ENCODE measurements at regions not wholly inside any gene's neighbourhood (a gene's known extent, or its start where the extent isn't known, plus 50 kb on each side); places are given as distances from the start of the nearest gene placed in this dataset.
A peak's percentile ranks its signal among the peaks of the same experiment; 100 is the strongest.

DNA sequence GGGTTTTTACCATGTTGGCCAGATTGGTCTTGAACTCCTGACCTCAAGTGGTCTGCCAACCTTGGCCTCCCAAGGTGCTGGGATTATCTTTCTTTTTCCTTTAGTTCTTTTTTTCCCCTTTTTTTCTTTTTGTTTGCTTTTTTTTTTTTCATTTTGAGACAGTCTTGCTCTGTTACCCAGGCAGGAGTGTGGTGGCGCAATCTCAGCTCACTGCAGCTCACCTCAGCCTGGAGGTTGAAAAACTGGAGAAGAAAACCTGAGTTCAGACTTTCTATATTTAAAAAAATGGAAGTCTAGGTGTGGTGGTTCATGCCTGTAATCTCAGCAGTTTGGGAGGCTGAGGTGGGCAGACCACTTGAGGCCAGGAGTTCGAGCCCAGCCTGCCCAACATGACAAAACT is 181.1 kb upstream of the HS3ST1 start:
- DNase-seq: no peak

DNA sequence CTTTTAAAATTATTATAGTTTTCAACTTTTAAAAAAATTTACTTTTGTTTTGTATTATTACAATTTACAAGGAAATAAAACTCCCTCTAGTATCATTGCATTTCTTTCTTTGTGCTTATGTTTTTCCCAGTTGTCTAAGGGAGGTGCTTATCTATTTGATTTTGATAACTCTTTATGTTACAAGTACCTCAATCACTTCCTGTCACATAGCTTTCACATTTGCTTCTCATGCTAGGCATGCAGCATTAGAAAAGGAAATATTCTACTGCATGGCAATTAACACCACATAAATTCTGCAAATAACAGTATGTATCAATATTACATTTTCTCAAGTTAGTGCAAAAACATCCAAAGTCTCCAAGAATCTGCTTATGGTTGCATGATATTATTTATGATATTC is 180.3 kb upstream of the HS3ST1 start:
- DNase-seq: no peak

DNA sequence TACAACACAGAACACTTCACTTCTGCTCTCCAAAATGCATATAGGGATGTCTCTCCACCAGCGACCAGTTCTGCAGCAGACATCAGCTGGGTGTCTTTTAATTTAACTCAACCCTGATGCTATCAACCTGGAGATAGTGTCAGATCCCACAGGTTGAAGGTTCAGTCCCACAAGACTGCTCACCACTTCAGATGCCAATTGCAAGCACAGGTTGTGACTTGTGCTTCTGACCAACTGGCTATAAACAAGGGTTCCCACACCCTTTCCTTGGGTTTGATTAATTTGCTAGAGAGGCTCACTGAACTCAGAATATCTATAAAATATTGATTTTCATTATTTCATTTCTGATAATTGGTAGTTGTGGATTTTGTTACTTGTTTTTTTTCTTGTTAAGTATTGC is 177.4 kb upstream of the HS3ST1 start:
- DNase-seq: no peak

DNA sequence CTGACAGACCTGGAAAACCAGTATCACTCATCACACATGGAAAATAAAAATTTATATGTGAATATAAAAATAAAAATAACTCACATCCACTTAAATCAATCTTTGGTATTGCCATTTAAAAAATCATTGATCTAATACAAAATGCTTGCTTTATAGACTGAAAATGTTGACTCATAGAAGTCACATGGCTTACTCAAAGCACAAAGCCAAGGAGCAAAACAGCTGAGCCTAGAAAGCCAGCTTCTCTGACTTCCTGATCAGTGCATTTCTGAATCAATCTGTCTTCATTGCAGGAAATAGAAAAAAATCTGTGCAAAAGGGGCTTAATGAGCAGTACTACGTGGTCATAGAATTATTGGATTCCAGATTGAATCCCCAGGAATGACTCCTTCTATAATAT is 176.9 kb upstream of the HS3ST1 start:
- DNase-seq: no peak

DNA sequence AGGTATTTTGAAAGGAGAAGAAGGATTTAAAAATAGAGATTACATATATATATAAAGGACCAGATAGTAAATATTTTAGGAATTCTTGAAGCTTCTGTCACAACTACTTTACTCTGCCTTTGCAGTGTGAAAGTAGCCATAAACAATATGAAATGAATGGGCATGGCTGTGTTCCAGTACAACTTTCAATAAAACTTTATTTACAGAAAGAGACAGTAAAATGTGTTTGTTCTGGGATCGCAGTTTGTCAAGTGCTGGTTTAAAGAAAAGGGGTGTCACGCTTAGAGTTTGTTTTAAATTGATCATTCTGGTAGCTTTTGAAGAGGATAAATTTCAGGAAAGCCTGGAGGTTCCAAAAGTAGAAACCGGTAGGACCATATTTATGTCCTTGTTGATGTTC is 176.1 kb upstream of the HS3ST1 start:
- no peak for DNase-seq

DNA sequence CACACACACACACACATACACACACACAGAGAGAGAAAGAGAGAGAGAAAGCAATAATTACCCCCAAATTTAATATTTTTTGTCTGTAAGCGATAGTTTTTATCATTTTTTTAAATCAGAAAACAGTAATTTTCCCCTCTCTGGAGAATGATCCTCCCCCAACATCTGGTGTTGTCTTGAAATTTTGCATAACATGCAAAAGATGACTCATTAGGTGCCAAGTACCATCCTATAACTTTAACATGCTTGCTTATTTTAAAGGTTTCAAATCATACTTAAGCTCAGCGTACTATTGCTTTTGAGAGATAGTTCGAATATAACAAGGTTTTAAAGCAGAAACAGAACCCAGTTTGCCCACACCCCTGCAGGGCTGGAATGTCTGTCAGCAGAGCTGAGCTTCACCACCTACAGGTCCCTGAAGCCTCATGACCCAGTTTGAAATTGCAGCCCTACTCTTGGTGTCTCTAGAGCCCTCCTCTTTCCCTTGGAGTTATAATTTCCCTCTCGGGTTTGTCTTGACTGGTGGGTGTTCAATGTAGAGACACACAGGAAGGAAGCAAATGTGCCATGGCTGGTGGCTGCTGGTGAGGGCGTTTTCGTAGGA is 175.0 kb upstream of the HS3ST1 start:
- DNase-seq: no peak

DNA sequence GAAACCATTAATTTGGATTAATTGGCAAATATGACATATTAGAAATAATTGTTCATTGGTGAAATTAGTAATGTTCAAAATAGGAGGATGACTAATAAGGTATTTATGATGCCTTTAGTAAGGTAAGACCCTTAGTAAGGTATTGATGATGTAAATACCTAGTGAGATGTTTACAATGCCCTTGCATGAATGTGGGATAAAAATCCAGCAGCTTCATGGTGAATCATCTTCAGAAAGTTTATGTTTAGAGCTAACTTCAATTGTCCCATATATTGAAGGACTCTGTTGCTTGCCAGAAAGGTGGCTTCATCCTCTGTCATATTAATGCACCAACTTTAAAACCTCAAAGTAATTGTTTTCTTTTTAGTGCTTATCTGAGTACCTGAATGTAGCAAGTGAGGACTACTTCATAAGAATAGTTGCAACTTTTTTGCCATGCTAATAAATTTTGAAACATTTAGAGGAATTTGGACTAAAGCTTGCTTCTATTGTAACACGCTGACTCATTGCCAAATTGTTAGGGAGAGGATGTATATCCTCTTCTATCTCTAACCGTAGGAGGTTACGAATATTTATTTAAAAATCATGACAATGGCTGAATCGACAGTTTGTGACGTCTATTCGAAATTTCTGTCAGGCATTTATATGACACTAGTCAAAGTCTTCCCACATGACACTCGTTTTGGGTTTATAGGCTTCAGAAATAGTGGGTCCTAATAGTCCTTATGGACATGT is 174.1 kb upstream of the HS3ST1 start:
- no peak for DNase-seq

DNA sequence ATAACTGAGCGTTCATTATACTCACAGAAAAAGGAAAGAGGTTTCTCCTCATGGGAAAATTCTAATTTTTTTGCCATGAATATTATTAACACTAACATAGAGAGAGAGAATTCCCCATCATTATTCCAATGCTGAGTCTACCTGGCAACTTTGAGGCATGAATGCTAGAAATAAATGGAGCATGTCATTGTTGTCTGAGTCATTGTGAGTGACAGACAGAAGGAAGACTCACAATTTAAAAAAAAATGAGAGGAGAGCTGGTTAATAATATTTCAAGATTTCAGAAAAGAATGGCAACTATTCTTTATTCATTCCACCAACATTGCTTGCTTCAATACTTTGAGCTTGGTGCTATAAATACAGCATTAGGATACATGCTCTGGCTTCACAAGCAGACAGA is 170.4 kb upstream of the HS3ST1 start:
- DNase-seq: no peak

DNA sequence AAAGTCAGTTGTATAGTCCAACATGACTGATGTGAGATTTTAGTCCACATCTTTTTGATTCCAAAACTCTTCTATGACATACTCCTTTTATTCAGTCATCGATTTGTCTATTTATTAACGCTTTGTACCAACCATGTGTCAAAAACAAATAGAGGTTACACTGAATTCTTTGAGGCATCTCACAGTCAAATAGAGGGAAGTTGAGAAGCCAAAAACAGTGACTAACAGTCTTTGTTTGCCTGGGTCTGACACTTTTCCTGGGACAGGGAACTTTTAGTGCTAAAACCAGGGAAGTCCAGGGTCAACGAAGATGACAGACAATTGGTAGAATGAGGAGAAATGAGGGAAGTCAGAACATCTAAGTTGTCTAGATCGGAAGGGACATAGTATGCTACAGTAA is 169.9 kb upstream of the HS3ST1 start:
- DNase-seq: no peak

DNA sequence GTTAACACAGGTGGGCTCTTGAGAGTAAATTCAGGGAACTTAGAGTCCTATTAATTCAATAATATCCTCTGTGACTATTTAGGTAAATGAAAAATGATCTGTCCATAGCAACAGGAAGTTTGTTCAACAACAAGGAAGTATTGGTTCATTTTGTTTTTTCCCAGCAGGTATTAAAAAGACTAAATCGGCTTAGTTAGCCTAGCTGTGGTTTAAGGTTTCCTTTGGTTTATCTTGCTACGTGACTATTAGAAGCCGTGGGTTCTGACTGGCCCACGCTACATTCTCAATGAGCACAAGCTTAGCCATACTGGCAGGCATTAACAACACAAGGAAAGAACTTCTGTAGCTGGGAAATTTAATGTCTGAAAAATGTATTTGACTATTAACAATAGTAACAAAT is 168.8 kb upstream of the HS3ST1 start:
- no peak for DNase-seq

DNA sequence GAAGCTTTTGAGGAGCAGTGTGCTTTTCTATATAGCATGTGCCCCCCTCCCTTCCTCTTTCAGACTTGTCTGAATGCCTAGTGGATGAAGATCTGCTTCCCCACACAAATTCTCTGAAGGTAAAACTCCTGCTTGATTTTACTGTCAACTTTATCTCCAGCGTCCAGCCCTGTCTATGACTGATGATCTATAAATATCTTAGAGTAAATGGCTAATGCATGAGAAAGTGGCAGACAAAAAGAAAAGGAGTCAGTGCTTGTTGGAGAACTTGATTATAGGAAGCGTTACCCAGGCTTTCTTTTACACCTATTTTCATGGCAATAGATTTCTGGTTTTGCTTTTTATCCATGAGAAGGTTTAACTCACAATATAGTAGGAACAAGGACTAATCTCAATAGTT is 168.3 kb upstream of the HS3ST1 start:
- no peak for DNase-seq

DNA sequence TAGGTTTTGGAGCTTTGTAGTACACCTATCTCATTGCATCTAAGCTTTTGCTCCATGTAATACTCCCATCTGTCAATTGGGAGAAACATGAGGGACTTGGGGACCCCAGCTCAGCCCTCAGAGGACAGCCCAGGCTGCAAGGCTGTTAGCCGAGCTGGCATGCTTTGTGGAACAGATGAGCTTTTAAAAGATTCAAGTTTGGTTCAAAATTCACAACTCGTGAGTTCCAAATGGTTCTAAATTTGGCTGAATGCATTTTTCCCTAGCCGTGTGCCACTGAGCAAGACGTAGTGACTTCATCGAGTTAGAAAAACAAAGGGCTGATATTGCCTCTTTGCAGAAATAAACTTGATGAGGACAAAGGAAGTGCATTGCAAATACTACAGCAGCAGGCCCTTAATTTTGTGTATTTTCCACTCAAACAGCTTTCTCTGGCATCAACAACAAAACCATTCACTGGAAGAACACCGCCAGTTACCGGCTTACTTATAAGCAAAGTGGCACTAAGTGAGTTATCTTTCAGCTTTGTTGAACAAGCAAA is 165.0 kb upstream of the HS3ST1 start:
- peak; percentile 22 for DNase-seq

DNA sequence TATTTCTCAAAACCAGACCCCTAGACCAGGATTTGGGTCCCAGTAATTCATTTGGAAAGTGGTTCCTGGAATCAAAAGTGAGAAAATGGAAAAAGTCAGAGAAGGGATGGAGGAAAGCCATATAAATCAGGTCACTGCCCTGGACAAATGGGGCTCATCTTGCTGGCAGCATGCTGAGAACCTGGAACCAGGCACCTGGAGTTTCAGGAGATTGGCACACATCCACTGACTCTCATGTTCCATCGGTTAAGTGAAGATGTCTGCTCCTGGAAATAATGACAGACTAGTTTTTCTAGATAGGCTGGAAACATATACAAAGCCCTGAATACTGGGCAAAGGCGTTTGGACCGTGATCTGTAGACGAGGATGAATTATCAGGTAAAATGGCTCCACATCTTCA is 163.6 kb upstream of the HS3ST1 start:
- DNase-seq: no peak

DNA sequence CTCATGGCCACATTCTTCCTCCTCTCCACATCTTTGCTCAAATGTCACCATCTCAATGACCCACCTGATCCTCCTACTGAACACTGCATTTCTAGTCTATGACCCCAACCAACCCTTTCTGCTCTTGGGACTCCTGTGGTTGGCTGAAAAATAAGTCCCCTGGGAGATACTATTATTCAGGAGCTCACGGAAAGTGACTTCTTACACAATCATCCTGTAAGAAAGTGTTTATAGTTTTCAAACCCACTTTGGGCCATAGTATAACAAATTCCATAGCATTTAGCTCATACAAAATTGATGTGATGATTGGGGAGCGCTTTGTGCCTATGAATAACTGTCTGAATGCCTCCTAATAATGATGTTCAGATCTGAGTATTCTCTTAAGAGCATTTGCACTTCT is 161.4 kb upstream of the HS3ST1 start:
- no peak for DNase-seq

DNA sequence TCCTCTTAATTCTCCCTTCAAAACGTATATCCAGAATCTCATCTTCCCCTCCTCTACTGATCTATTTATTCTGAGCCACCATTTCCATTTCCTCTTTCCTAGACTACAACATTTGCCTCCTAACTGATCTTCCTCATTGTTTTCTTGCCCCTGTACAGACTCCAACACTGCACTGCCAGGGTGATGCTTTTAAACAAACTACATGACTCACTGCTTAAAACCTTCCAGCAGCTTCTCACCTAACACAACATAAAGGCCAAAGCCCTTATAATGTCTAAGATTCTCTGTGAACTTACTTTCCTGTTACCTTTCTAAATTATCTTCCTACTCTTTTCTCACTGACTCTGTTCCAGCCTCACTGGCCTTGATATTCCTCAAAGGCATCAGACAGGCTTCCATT is 161.0 kb upstream of the HS3ST1 start:
- no peak for DNase-seq

DNA sequence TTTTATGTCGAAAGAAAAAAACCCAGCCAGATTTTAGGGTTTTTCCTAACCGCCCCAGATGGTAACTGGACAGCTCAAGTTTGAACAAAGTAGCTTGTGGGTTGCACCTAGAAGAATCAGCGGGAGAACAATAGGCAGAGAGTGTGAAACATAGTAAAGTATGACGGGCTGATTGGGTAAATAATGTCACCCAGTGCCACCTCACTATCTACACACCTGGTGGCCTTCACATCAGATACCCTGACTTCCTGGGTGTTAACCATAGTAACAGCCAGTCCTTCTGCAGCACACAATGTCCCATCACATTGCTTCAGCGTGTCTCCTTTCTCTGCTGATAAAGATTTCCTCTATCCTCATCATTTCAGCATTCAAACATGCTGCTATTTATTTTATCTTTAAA is 159.1 kb upstream of the HS3ST1 start:
- DNase-seq: no peak

DNA sequence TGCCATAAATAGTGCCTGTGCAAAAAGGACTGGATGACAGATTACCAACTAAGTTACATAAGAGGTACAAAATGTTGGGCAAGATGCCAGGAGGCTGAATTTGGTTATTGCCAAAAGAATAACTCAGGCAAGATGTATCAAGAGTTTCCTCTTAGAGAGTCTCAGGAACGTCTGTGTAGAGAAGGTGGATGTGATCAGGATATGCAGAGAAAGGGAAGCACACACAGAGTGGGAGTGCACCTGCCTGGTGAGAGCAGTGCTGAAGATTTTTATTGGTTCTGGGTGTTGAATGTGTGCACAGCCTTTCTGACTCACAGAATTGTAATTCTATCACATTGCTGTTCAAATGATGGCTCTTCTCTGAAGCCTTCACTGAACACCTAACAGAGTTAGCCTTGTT is 156.8 kb upstream of the HS3ST1 start:
- DNase-seq: peak; percentile 44

DNA sequence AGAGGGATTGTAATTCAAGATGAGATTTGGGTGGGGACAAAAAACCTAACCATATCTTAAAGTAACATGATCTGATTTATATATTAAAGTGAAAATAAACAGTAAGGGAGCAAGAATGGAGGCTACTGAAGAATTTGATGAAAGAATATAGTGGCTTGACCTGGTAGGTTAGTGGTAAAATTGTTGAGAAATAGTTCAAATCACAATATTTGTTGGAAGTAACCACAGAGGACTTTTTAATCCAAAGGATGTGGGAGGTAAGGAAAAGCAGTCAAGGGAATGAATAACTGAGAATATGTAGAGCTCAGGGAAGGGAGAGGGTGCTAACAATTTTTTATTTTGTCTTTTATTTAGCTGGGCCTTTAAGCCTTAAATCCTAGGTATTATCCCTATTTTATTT is 139.8 kb upstream of the HS3ST1 start:
- no peak for DNase-seq

DNA sequence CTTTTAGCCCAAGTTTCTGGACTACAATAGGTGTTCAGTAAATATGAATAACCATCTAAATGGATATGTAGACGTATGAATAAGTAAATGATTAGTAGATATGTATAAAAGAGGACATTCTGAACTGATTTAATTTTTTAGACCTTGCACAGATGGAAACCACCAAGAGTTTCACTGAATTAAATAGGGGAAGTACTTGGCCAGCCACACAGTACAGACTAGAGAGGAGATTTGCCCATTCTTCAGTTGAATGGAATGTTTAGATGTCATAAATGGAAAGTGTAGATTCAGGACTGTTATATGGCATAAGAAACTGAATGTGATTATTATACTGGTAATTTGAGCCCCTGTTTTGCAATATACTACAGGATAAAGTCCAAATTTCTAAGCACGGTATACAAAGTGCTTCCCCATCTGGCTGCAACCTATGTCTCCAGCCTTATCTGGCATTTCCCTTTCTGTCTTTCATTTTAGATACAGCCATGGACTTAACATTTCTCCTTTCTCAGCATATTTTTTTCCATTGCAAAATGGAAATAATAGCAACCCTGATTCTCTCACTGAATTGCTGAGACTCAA is 137.8 kb upstream of the HS3ST1 start:
- DNase-seq: no peak

DNA sequence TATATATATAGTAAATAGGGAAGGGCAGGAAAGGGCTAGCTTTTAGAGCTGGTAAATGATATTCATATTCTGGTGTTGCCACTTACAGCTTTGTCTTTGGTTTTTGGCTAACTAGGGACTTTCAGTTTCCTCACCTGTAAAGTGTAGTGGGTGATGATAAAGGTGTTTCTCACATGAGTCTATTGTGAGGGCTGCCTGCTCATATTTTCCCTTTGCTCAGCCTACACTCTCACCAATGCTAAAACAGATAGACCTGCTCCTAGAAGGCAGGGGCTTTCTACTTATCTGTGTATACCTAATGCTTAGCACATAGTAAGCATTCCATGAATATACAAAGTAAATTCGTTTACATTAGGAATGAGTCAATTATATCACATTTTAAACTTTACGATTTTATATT is 137.2 kb upstream of the HS3ST1 start:
- DNase-seq: no peak

DNA sequence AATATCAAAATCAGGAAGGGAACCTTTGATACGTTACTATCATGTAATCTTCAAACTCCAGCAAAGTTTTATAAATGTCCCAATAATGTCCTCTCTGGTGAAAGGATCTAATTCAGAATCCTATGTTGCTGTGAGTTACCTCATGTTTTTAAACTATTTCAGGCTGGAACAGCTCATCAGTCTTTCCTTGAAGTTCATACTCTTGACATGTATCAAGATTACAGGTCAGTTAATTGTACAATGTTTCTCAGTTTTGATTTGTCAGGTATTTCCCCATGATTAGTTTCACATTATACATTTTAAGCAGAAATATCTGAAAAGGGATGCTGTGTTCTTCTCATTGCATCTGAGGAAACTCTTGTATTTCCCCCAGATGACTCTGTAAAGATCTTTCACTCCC is 136.5 kb upstream of the HS3ST1 start:
- no peak for DNase-seq

DNA sequence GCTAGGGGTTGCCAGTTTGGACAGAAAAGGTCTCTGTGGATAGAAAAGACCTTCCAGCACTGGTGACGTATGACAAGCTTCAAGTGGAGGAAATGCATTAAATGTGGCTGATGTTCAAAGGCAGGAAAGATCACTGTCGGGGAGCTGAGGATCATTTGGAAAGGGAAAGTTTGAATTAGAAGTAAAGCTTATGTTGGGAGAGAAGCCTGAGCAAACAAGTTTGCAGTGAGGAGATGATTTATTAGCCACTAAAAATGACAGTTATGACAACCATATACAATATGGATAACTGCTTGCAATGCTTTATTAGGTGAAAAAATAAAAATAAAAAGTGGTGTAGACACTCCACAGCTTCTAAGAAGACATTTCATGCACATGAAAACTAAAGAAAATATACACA is 135.3 kb upstream of the HS3ST1 start:
- DNase-seq: no peak

DNA sequence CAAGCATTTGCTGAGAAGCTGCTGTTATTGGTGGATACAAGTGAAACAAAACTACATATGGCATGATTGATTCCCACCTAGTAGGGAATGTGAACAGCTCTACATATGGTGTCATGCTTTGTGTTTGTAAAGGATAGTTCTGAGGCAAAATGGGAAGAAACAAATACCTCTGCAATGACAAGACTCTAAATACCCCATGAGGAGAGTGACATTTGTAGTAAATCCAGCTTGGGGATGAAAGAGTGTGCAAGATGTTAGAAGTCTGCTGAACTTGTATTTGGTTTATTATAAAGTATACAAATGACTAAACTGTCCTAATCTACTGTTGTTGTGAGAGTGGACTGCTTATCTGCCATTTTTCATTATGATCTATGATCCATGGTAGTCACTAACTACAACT is 120.8 kb upstream of the HS3ST1 start:
- DNase-seq: no peak

DNA sequence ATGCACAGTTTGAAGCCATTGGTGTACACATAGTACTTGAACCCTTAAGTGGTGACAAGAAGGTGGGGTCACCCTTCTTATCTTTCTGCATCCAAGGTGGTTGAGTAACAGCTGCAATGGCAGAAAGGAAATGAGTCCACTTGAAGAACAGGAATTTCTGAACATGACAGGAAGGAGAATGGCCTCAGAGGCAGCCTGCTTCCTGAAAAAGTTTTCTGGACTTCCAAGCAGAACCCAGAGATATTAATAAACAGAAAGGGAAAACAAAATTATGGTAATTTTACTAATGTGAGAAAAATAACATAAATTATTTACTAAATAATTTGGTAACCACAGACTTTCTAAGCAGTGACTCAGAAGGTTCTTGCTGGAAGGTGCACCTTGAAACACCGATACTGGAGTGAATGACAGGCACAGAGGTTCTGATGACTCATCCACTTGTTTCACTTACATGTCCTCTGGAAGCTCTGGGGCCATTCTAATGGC is 119.9 kb upstream of the HS3ST1 start:
- no peak for DNase-seq

Data from NCI-H345 (cell line).